Astrocyte of the spinal cord (primary cell): ENCODE measurements at regions not wholly inside any gene's neighbourhood (a gene's known extent, or its start where the extent isn't known, plus 50 kb on each side); places are given as distances from the start of the nearest gene placed in this dataset.

ENCODE experiments used
- DNase-seq: peaks from one replicate; pipeline ENCODE4 v3.0.0; 2011; ENCODE audit warnings: low read depth, low spot score
- H3K4me3 ChIP-seq: 2 replicates; pipeline ENCODE4 v1.5.1; 2011; ENCODE audit warnings: low read depth, mild to moderate bottlenecking, low read length, moderate library complexity
- in situ Hi-C: cut with HindIII; loops from 2 replicates; pipeline ENCODE4 v1.10.0; 2017; ENCODE audit warnings: low sequenced_read_pairs
- TF ChIP-seq, protein P1 (sequence below): IDR thresholded peaks from 2 replicates; pipeline ENCODE4 v1.5.1; 2012; ENCODE audit warnings: low read depth, mild to moderate bottlenecking, low read length, inconsistent platforms

- in situ Hi-C loops = no loop called here
- no peak overlapping the region for H3K4me3 ChIP-seq
- DNase-seq = no peak
- TF ChIP-seq, protein P1, sequence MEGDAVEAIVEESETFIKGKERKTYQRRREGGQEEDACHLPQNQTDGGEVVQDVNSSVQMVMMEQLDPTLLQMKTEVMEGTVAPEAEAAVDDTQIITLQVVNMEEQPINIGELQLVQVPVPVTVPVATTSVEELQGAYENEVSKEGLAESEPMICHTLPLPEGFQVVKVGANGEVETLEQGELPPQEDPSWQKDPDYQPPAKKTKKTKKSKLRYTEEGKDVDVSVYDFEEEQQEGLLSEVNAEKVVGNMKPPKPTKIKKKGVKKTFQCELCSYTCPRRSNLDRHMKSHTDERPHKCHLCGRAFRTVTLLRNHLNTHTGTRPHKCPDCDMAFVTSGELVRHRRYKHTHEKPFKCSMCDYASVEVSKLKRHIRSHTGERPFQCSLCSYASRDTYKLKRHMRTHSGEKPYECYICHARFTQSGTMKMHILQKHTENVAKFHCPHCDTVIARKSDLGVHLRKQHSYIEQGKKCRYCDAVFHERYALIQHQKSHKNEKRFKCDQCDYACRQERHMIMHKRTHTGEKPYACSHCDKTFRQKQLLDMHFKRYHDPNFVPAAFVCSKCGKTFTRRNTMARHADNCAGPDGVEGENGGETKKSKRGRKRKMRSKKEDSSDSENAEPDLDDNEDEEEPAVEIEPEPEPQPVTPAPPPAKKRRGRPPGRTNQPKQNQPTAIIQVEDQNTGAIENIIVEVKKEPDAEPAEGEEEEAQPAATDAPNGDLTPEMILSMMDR = no peak
These were observed 611.6 kb upstream of the CADM1 start for GRCh38 chr11:116115801-116116200.

GRCh38 chr11:116114198-116114651 is 610.0 kb upstream of the CADM1 start:
- TF ChIP-seq, protein P1 = no peak
- no peak for DNase-seq
- in situ Hi-C loops = no loop called here
- H3K4me3 ChIP-seq = no peak overlapping the region

DNA sequence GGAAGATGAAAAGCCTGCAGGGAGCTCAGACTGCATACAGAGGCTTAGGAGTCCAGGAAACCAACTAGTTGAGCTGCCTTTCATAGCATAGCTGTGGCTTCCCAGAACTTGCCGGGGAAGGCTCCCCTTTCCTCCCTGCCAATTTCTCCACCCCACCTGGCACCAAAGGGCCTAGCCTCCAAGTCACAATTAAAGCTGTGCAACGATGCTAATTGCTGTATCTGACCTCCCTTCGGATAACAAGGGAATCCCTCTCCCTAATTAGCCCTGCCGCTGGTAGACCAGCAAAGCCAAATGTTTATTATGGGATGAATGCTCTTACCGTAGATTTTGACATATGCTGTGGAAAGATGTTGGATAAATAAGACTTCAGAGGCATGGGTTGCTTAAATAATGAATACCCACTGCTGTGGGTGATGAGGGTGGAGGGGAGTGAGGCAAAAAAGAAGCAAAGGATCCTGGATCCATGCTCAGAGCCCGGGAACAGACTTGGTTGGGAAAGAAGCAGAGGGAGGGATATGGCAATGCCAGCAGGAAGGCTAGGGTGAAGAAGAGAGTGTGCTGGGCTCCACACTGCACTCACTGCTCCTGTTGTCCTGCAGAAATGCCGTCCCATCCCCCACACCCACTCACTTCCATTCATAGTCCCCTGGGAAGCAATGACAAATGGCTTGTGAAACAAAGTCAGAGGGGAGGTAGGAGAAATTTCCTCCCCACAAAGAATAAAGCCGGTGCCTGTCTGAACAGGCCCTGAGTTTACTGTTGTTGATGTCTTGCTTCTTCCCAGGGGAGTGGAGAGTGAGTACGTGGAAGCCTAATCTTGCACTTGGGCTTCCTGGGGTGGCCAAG is 608.1 kb upstream of the CADM1 start:
- no peak for DNase-seq
- in situ Hi-C loops = no loop called here
- TF ChIP-seq, protein P1 = no peak
- H3K4me3 ChIP-seq = no peak overlapping the region

DNA sequence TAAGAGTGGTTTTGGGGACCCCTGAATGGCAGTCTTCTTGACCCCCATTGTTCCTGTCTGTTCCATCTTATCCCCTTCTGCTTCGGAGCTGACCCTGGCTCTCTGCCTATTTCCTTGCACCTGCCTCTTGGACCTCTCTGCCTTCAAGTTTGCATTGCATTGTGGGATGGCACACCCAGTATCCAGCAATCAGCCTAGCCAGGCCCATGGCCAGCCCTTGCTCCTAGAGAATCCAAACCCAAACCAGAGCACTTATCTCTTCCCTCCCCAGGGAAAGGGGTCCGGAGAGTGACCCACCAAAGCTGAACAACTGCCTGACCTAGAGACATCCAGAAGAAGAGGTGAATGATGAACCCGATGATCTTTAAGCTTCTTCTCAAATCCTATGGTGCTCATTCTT is 607.3 kb upstream of the CADM1 start:
- TF ChIP-seq, protein P1 = no peak
- in situ Hi-C loops = no loop called here
- no peak for DNase-seq
- H3K4me3 ChIP-seq = no peak overlapping the region

GRCh38 chr11:116110802-116111201 is 606.6 kb upstream of the CADM1 start:
- H3K4me3 ChIP-seq = no peak overlapping the region
- TF ChIP-seq, protein P1 = no peak
- in situ Hi-C loops = no loop called here
- DNase-seq = no peak

DNA sequence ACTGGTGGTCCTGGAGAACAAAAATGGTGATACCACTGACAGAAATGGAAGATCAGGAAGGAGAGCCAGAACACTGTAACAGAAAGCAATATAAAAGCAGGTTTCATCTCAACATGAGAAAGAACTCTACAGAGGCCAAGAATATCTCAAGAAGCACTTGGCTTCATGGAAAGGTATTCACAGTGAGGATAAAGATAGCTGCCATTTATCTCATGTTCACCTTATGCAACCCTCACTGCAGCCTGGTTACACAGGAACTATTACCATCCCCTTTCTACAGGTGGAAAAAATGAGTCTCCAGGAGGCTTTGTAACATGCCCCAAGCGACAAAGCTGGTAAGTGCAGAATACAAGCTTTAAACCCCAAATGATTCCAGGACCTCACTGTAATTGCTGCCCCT is 606.1 kb upstream of the CADM1 start:
- TF ChIP-seq, protein P1 = no peak
- H3K4me3 ChIP-seq = no peak overlapping the region
- in situ Hi-C loops = no loop called here

More for the DNA sequence above, 606.1 kb upstream of the CADM1 start:
- no peak for DNase-seq
